ENCODE measurements at regions not wholly inside any gene's neighbourhood (a gene's known extent, or its start where the extent isn't known, plus 50 kb on each side); places are given as distances from the start of the nearest gene placed in this dataset.
A peak's percentile ranks its signal among the peaks of the same experiment; 100 is the strongest.

DNA sequence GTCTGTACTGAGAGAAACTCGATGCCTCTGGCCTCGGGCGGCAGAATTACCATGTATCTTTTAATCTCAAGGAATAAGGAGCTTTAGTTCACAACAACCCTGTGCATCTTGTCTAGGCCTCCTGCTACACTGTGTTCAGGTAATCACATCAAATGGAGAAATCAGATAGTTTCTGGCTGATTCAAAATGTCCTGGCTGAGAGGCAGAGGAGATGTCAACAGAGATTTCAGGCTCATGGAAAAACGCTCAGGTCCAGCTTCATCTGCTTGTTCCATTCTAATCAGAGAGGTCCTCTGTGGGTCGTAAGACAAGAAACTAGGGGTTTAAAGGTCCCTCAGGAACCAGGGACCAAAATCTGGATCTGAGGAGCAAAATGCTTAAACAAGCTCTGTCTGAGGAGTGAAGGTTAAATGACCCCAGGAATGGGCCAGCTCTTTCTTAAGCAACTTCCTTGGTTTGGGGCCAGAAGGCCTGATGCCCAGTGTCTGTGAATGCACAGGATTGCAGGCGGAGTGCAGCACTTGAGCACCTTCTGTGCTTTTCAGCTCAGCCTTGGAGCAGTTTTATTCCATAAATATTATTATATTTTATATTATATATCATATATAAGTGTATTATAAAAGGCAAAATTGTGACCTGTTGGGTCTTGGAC, 170.2 kb upstream of the PRICKLE1 start:
- Histone ChIP-seq H3K27ac (ENCODE audit: low read length) (no peak overlapping the region), H3F3A (ENCODE audit: insufficient read depth, low read length, poor library complexity, severe bottlenecking) (peaks cover 7% of the 10 kb centered on the region), H3K9me2 (ENCODE audit: insufficient read depth, low read length) (no peaks in the 10 kb centered on the region), H3K9me3 (ENCODE audit: low read length) (no peaks in the 10 kb centered on the region), H3K4me2 (ENCODE audit: low read length) (no peak overlapping the region), H3K79me2 (replicated peaks; ENCODE audit: insufficient read depth, low read length) (no peaks in the 10 kb centered on the region), H3K27me3 (ENCODE audit: insufficient read depth, low read depth, low read length) (no peaks in the 10 kb centered on the region), H4K20me1 (ENCODE audit: insufficient read depth) (no peaks in the 10 kb centered on the region), H3K4me3 (ENCODE audit: low read length) (no peak overlapping the region), H3K36me3 (ENCODE audit: insufficient read depth, low read length) (no peaks in the 10 kb centered on the region), H2AFZ (ENCODE audit: low read depth, low read length) (no peak overlapping the region), H3K9ac (ENCODE audit: low read length) (no peak overlapping the region)
- TF ChIP-seq, protein P1, sequence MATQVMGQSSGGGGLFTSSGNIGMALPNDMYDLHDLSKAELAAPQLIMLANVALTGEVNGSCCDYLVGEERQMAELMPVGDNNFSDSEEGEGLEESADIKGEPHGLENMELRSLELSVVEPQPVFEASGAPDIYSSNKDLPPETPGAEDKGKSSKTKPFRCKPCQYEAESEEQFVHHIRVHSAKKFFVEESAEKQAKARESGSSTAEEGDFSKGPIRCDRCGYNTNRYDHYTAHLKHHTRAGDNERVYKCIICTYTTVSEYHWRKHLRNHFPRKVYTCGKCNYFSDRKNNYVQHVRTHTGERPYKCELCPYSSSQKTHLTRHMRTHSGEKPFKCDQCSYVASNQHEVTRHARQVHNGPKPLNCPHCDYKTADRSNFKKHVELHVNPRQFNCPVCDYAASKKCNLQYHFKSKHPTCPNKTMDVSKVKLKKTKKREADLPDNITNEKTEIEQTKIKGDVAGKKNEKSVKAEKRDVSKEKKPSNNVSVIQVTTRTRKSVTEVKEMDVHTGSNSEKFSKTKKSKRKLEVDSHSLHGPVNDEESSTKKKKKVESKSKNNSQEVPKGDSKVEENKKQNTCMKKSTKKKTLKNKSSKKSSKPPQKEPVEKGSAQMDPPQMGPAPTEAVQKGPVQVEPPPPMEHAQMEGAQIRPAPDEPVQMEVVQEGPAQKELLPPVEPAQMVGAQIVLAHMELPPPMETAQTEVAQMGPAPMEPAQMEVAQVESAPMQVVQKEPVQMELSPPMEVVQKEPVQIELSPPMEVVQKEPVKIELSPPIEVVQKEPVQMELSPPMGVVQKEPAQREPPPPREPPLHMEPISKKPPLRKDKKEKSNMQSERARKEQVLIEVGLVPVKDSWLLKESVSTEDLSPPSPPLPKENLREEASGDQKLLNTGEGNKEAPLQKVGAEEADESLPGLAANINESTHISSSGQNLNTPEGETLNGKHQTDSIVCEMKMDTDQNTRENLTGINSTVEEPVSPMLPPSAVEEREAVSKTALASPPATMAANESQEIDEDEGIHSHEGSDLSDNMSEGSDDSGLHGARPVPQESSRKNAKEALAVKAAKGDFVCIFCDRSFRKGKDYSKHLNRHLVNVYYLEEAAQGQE (IDR thresholded peaks at IDR 0.05; ENCODE audit: borderline replicate concordance), result no peak
- TF ChIP-seq SMC3 (conservative IDR thresholded peaks at IDR 0.05; ENCODE audit: poor library complexity) (no peak), MXI1 (conservative IDR thresholded peaks at IDR 0.05; ENCODE audit: poor library complexity, severe bottlenecking) (no peak), EP300 (conservative IDR thresholded peaks at IDR 0.05; ENCODE audit: poor library complexity, severe bottlenecking) (no peak), TAF1 (IDR thresholded peaks at IDR 0.05; ENCODE audit: low read depth) (no peak), POLR2AphosphoS5 (IDR thresholded peaks at IDR 0.05) (no peak), RAD21 (conservative IDR thresholded peaks at IDR 0.05) (no peak)

DNA sequence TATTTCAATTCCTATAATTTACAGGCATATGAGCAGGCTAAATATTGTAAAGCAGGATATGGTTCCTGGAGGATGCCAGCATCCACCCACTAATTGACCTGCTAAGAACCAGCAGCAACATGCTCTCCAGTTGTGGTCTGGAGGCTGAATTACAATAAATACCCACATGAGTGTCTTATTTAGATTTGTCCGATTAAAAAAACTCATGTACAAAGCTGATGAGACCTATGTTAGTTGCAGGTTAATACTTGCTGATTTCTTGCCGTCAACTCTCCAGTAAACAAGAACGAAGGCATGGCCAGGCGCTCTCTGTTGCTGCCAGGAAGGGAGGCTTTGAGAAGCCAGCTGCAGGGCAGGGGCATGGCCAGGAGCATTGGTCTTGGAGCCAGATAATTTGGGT, 169.3 kb upstream of the PRICKLE1 start:
- Histone ChIP-seq H3K27ac (ENCODE audit: low read length) (peak overlapping the region; percentile 89), H3K36me3 (ENCODE audit: insufficient read depth, low read length) (no peaks in the 10 kb centered on the region), H4K20me1 (ENCODE audit: insufficient read depth) (no peaks in the 10 kb centered on the region), H3K9me2 (ENCODE audit: insufficient read depth, low read length) (no peaks in the 10 kb centered on the region), H3K4me3 (ENCODE audit: low read length) (no peak overlapping the region), H3F3A (ENCODE audit: insufficient read depth, low read length, poor library complexity, severe bottlenecking) (peaks cover 7% of the 10 kb centered on the region), H3K79me2 (replicated peaks; ENCODE audit: insufficient read depth, low read length) (no peaks in the 10 kb centered on the region), H3K9ac (ENCODE audit: low read length) (no peak overlapping the region), H3K9me3 (ENCODE audit: low read length) (no peaks in the 10 kb centered on the region), H3K4me2 (ENCODE audit: low read length) (no peak overlapping the region), H3K27me3 (ENCODE audit: insufficient read depth, low read depth, low read length) (no peaks in the 10 kb centered on the region), H2AFZ (ENCODE audit: low read depth, low read length) (no peak overlapping the region)
- TF ChIP-seq, protein P2, sequence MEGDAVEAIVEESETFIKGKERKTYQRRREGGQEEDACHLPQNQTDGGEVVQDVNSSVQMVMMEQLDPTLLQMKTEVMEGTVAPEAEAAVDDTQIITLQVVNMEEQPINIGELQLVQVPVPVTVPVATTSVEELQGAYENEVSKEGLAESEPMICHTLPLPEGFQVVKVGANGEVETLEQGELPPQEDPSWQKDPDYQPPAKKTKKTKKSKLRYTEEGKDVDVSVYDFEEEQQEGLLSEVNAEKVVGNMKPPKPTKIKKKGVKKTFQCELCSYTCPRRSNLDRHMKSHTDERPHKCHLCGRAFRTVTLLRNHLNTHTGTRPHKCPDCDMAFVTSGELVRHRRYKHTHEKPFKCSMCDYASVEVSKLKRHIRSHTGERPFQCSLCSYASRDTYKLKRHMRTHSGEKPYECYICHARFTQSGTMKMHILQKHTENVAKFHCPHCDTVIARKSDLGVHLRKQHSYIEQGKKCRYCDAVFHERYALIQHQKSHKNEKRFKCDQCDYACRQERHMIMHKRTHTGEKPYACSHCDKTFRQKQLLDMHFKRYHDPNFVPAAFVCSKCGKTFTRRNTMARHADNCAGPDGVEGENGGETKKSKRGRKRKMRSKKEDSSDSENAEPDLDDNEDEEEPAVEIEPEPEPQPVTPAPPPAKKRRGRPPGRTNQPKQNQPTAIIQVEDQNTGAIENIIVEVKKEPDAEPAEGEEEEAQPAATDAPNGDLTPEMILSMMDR (IDR thresholded peaks at IDR 0.05; ENCODE audit: poor library complexity, severe bottlenecking), result no peak
- TF ChIP-seq SMC3 (conservative IDR thresholded peaks at IDR 0.05; ENCODE audit: poor library complexity), result no peak
- no peak for TF ChIP-seq EP300 (conservative IDR thresholded peaks at IDR 0.05; ENCODE audit: poor library complexity, severe bottlenecking)
- no peak for TF ChIP-seq EZH2 (IDR thresholded peaks at IDR 0.05; ENCODE audit: borderline replicate concordance, insufficient read depth, low read length, poor library complexity, severe bottlenecking)
- no peak for TF ChIP-seq MXI1 (conservative IDR thresholded peaks at IDR 0.05; ENCODE audit: poor library complexity, severe bottlenecking)
- TF ChIP-seq TAF1 (IDR thresholded peaks at IDR 0.05; ENCODE audit: low read depth), result no peak
- no peak for TF ChIP-seq RAD21 (conservative IDR thresholded peaks at IDR 0.05)
- TF ChIP-seq, protein P1 (IDR thresholded peaks at IDR 0.05; ENCODE audit: borderline replicate concordance), result no peak
- no peak for TF ChIP-seq POLR2AphosphoS5 (IDR thresholded peaks at IDR 0.05)
